HG02973 (cell line): ENCODE measurements at regions not wholly inside any gene's neighbourhood (a gene's known extent, or its start where the extent isn't known, plus 50 kb on each side); places are given as distances from the start of the nearest gene placed in this dataset.
"Not testable (repeated sequence)": the region's sequence is repeated elsewhere in the genome, so short reads cannot be mapped to it uniquely, and the experiment has no call there.

Experiments used
- ATAC-seq: cut with Tn5 transposase; IDR thresholded peaks from one replicate; pipeline ENCODE4 v1.9.1; 2021; ENCODE audit warnings: moderate library complexity; ENCODE audit not compliant: unreplicated experiment

- not testable (repeated sequence) for ATAC-seq
These were observed 51.1 kb upstream of the RASSF6 start for GRCh38 chr4:73671348-73671747.

- no peak for ATAC-seq
These were observed 53.0 kb upstream of the RASSF6 start for GRCh38 chr4:73673286-73673685.

GRCh38 chr4:73674451-73674919, 54.2 kb upstream of the RASSF6 start:
- ATAC-seq: no peak

GRCh38 chr4:73675623-73676022, 55.4 kb upstream of the RASSF6 start:
- no peak for ATAC-seq

- no peak for ATAC-seq
These were observed 55.9 kb upstream of the RASSF6 start for GRCh38 chr4:73676136-73676535.

- ATAC-seq: peak; percentile 72
These were observed 56.7 kb upstream of the RASSF6 start for GRCh38 chr4:73676861-73677323.

- ATAC-seq: no peak
These were observed 59.6 kb upstream of the RASSF6 start for GRCh38 chr4:73679836-73680235.

GRCh38 chr4:73681776-73682175, 58.6 kb upstream of the CXCL8 start:
- ATAC-seq: no peak

- no peak for ATAC-seq
These were observed 57.9 kb upstream of the CXCL8 start for GRCh38 chr4:73682508-73682907.

- no peak for ATAC-seq
These were observed 57.3 kb upstream of the CXCL8 start for GRCh38 chr4:73683033-73683432.

- no peak for ATAC-seq
These were observed 56.9 kb upstream of the CXCL8 start for GRCh38 chr4:73683456-73683855.

- no peak for ATAC-seq
These were observed 56.3 kb upstream of the CXCL8 start for GRCh38 chr4:73684097-73684496.

- ATAC-seq: no peak
These were observed 55.3 kb upstream of the CXCL8 start for GRCh38 chr4:73685052-73685451.

GRCh38 chr4:73687421-73687820, 52.9 kb upstream of the CXCL8 start:
- no peak for ATAC-seq

GRCh38 chr4:73690051-73690738, 50.2 kb upstream of the CXCL8 start:
- no peak for ATAC-seq
